Liver (tissue), 8 donors: ENCODE measurements at regions not wholly inside any gene's neighbourhood (a gene's known extent, or its start where the extent isn't known, plus 50 kb on each side); places are given as distances from the start of the nearest gene placed in this dataset.

Experiments
- DNase-seq: peaks from one replicate; pipeline ENCODE4 v3.0.0-alpha.2; 2017; ENCODE audit warnings: low spot score
- H3K27ac ChIP-seq, 2 donors: one replicate each; pipeline ENCODE4 v1.7.0; 2013; ENCODE audit warnings: inconsistent platforms in 2 of 2, low read length in 2 of 2, control low read depth in 1 of 2, low read depth in 1 of 2, mild to moderate bottlenecking in 1 of 2
- H3K27me3 ChIP-seq, 4 donors: one replicate each; pipeline versions ENCODE4 v1.6.1 to v1.7.0; 2013; ENCODE audit warnings: low read length in 3 of 4, inconsistent platforms in 1 of 4, mild to moderate bottlenecking in 1 of 4, moderate library complexity in 1 of 4; ENCODE audit not compliant: control insufficient read depth in 4 of 4, insufficient read depth in 4 of 4
- H3K36me3 ChIP-seq, 4 donors: one replicate each; pipeline versions ENCODE4 v1.6.1 to v1.7.0; 2013; ENCODE audit warnings: low read length in 3 of 4, mild to moderate bottlenecking in 3 of 4, low read depth in 1 of 4, moderate library complexity in 1 of 4; ENCODE audit not compliant: control insufficient read depth in 4 of 4, insufficient read depth in 3 of 4
- H3K4me1 ChIP-seq, 4 donors: one replicate each; pipeline versions ENCODE4 v1.6.1 to v1.7.0; 2013; ENCODE audit warnings: low read length in 3 of 4, mild to moderate bottlenecking in 3 of 4, moderate library complexity in 1 of 4; ENCODE audit not compliant: control insufficient read depth in 4 of 4, insufficient read depth in 4 of 4
- H3K4me3 ChIP-seq, 3 donors: one replicate each; pipeline versions ENCODE4 v1.6.1 to v1.7.0; 2013; ENCODE audit warnings: low read length in 3 of 3, control low read depth in 1 of 3, low read depth in 1 of 3, mild to moderate bottlenecking in 1 of 3
- H3K9ac ChIP-seq, 2 donors: one replicate each; pipeline ENCODE4 v1.7.0; 2013; ENCODE audit warnings: low read length in 2 of 2, mild to moderate bottlenecking in 2 of 2, moderate library complexity in 2 of 2, control low read depth in 1 of 2, low read depth in 1 of 2
- H3K9me3 ChIP-seq, 4 donors: one replicate each; pipeline versions ENCODE4 v1.6.1 to v1.7.0; 2013; ENCODE audit warnings: low read length in 3 of 4; ENCODE audit not compliant: control insufficient read depth in 4 of 4
- FOXA1 ChIP-seq: IDR thresholded peaks from 2 replicates; pipeline ENCODE4 v1.6.1; 2016; ENCODE audit warnings: antibody characterized with exemption
- FOXA2 ChIP-seq: IDR thresholded peaks from 2 replicates; pipeline ENCODE4 v1.6.1; 2016; ENCODE audit warnings: antibody characterized with exemption
- GABPA ChIP-seq, 2 donors: IDR thresholded peaks in 1 of 2; conservative IDR thresholded peaks in 1 of 2; 2 replicates each; pipeline ENCODE4 v1.6.1; 2016; ENCODE audit warnings: antibody characterized with exemption in 2 of 2, mild to moderate bottlenecking in 1 of 2, moderate library complexity in 1 of 2
- HNF4A ChIP-seq, 2 donors: conservative IDR thresholded peaks; 2 replicates each; pipeline ENCODE4 v1.6.1; 2016; ENCODE audit warnings: antibody characterized with exemption in 2 of 2, mild to moderate bottlenecking in 2 of 2
- HNF4G ChIP-seq: IDR thresholded peaks from 2 replicates; pipeline ENCODE4 v1.6.1; 2016; ENCODE audit warnings: antibody characterized with exemption
- JUND ChIP-seq, 2 donors: IDR thresholded peaks; 2 replicates each; pipeline ENCODE4 v1.6.1; 2016; ENCODE audit warnings: antibody characterized with exemption in 2 of 2
- NR2F2 ChIP-seq: IDR thresholded peaks from 2 replicates; pipeline ENCODE4 v1.6.1; 2016; ENCODE audit warnings: antibody characterized with exemption
- RAD21 ChIP-seq, 2 donors: IDR thresholded peaks; 2 replicates each; pipeline ENCODE4 v1.6.1; 2016; ENCODE audit warnings: antibody characterized with exemption in 2 of 2, mild to moderate bottlenecking in 2 of 2
- RXRA ChIP-seq, 2 donors: IDR thresholded peaks; 2 replicates each; pipeline ENCODE4 v1.6.1; 2017 to 2018; ENCODE audit warnings: antibody characterized with exemption in 2 of 2, mild to moderate bottlenecking in 1 of 2
- SP1 ChIP-seq: IDR thresholded peaks from 2 replicates; pipeline ENCODE4 v1.6.1; 2018; ENCODE audit warnings: antibody characterized with exemption, mild to moderate bottlenecking
- TAF1 ChIP-seq: conservative IDR thresholded peaks from 2 replicates; pipeline ENCODE4 v1.6.1; 2016; ENCODE audit warnings: antibody characterized with exemption, mild to moderate bottlenecking
- YY1 ChIP-seq: IDR thresholded peaks from 2 replicates; pipeline ENCODE4 v1.6.1; 2016; ENCODE audit warnings: antibody characterized with exemption, mild to moderate bottlenecking
- WGBS: extraction: QIAGEN DNeasy Blood & Tissue Kit; methylation state at CpG from one replicate; pipeline ENCODE4 v1.1.7; 2013; 5-methylcytosine and 5-hydroxymethylcytosine counted together
- TF ChIP-seq, protein P1 (sequence below): IDR thresholded peaks from 2 replicates; pipeline ENCODE4 v1.6.1; 2016; ENCODE audit warnings: antibody characterized with exemption
- TF ChIP-seq, protein P2 (sequence below): fragments of 150-350 bp; IDR thresholded peaks from 2 replicates; pipeline ENCODE4 v1.5.1; 2017; ENCODE audit warnings: improper control_type of control experiment, low read depth, low read length; ENCODE audit not compliant: missing input control
- TF ChIP-seq, protein P3 (sequence below): IDR thresholded peaks from 2 replicates; pipeline ENCODE4 v1.6.1; 2016; ENCODE audit warnings: antibody characterized with exemption, mild to moderate bottlenecking
- TF ChIP-seq, protein P4 (sequence below): IDR thresholded peaks from 2 replicates; pipeline ENCODE4 v1.6.1; 2016; ENCODE audit warnings: antibody characterized with exemption
- TF ChIP-seq, protein P5 (sequence below): IDR thresholded peaks from 2 replicates; pipeline ENCODE4 v1.6.1; 2016; ENCODE audit warnings: antibody characterized with exemption
- donor health status: healthy.
- donor health status: healthy.
- donor health status: healthy.
- donor health status: healthy.
- donor health status: healthy.

DNA sequence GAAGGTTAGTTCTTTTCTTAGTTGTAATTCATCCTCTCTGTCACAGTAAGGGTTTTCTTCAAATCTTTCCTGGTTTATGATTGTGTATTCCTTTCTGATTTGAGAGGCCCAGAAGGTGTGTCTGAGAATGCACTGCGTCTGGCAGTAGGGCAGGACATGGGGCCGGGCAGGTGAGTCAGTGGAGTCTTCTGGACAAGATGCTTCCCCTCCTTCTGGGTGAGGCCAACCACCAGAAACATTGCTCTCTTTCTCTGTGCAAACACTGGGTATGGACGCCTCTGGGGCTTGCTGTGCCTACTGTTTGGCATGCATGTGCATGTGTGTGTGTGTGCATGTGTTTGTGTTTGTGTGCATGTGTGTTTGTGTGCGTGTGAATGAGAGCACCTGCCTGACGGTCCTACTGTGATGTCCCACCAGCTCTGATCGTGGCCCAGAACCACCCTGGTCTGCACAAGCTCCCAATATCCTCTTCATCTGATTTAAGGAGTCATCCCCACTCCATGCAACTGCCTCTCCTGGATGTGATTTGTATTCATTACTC, 93.2 kb upstream of the DLX2 start:
- no peaks in the 10 kb centered on the region for H3K36me3 ChIP-seq
- H3K9ac ChIP-seq, result no peak overlapping the region
- H3K9me3 ChIP-seq, result peaks cover 7 to 10% (median 8%) of the 10 kb centered on the region in 4 donors
- H3K4me3 ChIP-seq, result no peak overlapping the region
- no peaks in the 10 kb centered on the region for H3K27me3 ChIP-seq
- TF ChIP-seq GABPA (IDR thresholded peaks at IDR 0.05 in 1 of 2, conservative IDR thresholded peaks at IDR 0.05 in 1 of 2) (no peak), YY1 (no peak), FOXA2 (no peak), RXRA (IDR thresholded peaks at IDR 0.05) (no peak), NR2F2 (no peak), SP1 (no peak), HNF4A (conservative IDR thresholded peaks at IDR 0.05) (no peak), RAD21 (IDR thresholded peaks at IDR 0.05) (no peak), JUND (IDR thresholded peaks at IDR 0.05) (no peak)
- TF ChIP-seq, protein P1, sequence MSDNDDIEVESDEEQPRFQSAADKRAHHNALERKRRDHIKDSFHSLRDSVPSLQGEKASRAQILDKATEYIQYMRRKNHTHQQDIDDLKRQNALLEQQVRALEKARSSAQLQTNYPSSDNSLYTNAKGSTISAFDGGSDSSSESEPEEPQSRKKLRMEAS, result no peak
- TF ChIP-seq, protein P2, sequence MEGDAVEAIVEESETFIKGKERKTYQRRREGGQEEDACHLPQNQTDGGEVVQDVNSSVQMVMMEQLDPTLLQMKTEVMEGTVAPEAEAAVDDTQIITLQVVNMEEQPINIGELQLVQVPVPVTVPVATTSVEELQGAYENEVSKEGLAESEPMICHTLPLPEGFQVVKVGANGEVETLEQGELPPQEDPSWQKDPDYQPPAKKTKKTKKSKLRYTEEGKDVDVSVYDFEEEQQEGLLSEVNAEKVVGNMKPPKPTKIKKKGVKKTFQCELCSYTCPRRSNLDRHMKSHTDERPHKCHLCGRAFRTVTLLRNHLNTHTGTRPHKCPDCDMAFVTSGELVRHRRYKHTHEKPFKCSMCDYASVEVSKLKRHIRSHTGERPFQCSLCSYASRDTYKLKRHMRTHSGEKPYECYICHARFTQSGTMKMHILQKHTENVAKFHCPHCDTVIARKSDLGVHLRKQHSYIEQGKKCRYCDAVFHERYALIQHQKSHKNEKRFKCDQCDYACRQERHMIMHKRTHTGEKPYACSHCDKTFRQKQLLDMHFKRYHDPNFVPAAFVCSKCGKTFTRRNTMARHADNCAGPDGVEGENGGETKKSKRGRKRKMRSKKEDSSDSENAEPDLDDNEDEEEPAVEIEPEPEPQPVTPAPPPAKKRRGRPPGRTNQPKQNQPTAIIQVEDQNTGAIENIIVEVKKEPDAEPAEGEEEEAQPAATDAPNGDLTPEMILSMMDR, result no peak
- TF ChIP-seq, protein P3, sequence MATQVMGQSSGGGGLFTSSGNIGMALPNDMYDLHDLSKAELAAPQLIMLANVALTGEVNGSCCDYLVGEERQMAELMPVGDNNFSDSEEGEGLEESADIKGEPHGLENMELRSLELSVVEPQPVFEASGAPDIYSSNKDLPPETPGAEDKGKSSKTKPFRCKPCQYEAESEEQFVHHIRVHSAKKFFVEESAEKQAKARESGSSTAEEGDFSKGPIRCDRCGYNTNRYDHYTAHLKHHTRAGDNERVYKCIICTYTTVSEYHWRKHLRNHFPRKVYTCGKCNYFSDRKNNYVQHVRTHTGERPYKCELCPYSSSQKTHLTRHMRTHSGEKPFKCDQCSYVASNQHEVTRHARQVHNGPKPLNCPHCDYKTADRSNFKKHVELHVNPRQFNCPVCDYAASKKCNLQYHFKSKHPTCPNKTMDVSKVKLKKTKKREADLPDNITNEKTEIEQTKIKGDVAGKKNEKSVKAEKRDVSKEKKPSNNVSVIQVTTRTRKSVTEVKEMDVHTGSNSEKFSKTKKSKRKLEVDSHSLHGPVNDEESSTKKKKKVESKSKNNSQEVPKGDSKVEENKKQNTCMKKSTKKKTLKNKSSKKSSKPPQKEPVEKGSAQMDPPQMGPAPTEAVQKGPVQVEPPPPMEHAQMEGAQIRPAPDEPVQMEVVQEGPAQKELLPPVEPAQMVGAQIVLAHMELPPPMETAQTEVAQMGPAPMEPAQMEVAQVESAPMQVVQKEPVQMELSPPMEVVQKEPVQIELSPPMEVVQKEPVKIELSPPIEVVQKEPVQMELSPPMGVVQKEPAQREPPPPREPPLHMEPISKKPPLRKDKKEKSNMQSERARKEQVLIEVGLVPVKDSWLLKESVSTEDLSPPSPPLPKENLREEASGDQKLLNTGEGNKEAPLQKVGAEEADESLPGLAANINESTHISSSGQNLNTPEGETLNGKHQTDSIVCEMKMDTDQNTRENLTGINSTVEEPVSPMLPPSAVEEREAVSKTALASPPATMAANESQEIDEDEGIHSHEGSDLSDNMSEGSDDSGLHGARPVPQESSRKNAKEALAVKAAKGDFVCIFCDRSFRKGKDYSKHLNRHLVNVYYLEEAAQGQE, result no peak
- WGBS, result 83% methylated on average over 6 of the region's 6 CpGs
- no peak for DNase-seq
- no peaks in the 10 kb centered on the region for H3K4me1 ChIP-seq
- no peak overlapping the region for H3K27ac ChIP-seq

DNA sequence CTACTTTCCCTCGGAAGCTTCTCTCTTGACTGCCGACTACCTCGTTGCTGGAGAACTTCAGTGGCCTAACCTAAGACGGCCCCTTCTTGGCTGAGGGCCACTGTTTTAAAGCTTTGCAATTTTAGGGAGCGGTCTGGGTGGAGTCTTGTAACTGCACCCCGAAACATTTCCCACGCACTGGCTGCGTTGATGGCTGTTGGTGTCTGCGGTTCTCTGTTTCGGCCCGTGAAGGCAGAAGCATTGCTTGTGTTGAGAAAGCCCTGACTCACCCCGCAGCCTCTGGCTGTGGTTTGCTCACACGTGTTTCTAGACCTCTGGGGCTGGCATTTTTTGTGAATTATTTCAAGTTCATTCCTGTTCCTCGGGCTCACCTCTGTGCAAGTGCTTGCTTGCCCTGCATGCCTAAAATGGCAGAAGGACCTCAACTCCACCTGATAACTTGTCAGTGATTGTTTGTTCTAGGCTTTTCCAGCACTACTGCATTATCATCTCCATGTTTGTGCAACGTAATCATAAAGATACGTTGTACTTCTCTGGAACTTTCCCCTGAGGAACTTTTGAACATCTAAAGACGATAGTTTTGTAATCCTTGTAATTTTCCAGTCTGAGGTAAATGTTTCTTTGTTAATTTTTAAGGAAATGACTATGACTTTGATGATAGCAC, 94.2 kb upstream of the DLX2 start:
- DNase-seq, result no peak
- WGBS, result 78% methylated on average over 17 of the region's 17 CpGs
- no peak overlapping the region for H3K9ac ChIP-seq
- no peak for TF ChIP-seq TAF1
- no peak for TF ChIP-seq FOXA1
- TF ChIP-seq SP1, result no peak
- TF ChIP-seq, protein P4, sequence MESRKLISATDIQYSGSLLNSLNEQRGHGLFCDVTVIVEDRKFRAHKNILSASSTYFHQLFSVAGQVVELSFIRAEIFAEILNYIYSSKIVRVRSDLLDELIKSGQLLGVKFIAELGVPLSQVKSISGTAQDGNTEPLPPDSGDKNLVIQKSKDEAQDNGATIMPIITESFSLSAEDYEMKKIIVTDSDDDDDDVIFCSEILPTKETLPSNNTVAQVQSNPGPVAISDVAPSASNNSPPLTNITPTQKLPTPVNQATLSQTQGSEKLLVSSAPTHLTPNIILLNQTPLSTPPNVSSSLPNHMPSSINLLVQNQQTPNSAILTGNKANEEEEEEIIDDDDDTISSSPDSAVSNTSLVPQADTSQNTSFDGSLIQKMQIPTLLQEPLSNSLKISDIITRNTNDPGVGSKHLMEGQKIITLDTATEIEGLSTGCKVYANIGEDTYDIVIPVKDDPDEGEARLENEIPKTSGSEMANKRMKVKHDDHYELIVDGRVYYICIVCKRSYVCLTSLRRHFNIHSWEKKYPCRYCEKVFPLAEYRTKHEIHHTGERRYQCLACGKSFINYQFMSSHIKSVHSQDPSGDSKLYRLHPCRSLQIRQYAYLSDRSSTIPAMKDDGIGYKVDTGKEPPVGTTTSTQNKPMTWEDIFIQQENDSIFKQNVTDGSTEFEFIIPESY, result no peak
- no peak for TF ChIP-seq HNF4A (conservative IDR thresholded peaks at IDR 0.05)
- no peak for TF ChIP-seq JUND (IDR thresholded peaks at IDR 0.05)
- no peak for TF ChIP-seq HNF4G
- no peak for TF ChIP-seq GABPA (IDR thresholded peaks at IDR 0.05 in 1 of 2, conservative IDR thresholded peaks at IDR 0.05 in 1 of 2)
- TF ChIP-seq RXRA (IDR thresholded peaks at IDR 0.05), result no peak
- TF ChIP-seq, protein P5, sequence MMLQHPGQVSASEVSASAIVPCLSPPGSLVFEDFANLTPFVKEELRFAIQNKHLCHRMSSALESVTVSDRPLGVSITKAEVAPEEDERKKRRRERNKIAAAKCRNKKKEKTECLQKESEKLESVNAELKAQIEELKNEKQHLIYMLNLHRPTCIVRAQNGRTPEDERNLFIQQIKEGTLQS, result no peak
- peaks cover 7 to 11% (median 9%) of the 10 kb centered on the region in 4 donors for H3K9me3 ChIP-seq
- no peak overlapping the region for H3K4me3 ChIP-seq
- no peaks in the 10 kb centered on the region for H3K27me3 ChIP-seq
- H3K36me3 ChIP-seq, result no peaks in the 10 kb centered on the region
- H3K27ac ChIP-seq, result no peak overlapping the region
- no peaks in the 10 kb centered on the region for H3K4me1 ChIP-seq
